Amniotic epithelial cell (primary cell): ENCODE measurements at regions not wholly inside any gene's neighbourhood (a gene's known extent, or its start where the extent isn't known, plus 50 kb on each side); places are given as distances from the start of the nearest gene placed in this dataset.

Experiments used
- DNase-seq: peaks from one replicate; pipeline ENCODE4 v3.0.0-alpha.2; 2010; ENCODE audit warnings: low read depth

DNA sequence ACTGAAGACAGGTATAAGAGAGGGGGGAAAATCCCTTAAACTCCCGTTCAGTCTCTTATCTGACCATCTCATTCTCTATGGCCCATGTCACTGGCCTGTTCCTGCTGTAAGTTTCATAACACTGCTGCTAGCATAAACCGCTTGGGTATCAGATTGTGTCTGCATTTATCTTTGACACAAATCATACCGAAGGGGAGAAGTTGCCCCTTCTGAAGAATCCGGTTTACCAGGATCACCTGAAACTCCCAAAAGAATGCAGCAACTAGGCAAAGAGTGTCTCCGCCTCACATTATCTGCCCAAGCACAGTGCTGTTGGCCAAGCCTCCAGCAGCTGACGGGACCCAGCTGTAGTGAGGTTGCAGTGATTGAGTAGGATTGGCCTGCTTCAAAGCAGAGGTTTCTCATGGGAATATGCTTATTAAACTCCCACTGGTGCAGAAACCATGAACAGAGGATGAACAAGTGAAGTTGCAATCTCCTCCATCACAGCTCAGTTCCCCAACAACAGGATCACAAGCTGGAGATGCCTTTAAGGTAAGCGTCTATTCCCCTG, 71.3 kb upstream of the PUDP start:
- no peak for DNase-seq

DNA sequence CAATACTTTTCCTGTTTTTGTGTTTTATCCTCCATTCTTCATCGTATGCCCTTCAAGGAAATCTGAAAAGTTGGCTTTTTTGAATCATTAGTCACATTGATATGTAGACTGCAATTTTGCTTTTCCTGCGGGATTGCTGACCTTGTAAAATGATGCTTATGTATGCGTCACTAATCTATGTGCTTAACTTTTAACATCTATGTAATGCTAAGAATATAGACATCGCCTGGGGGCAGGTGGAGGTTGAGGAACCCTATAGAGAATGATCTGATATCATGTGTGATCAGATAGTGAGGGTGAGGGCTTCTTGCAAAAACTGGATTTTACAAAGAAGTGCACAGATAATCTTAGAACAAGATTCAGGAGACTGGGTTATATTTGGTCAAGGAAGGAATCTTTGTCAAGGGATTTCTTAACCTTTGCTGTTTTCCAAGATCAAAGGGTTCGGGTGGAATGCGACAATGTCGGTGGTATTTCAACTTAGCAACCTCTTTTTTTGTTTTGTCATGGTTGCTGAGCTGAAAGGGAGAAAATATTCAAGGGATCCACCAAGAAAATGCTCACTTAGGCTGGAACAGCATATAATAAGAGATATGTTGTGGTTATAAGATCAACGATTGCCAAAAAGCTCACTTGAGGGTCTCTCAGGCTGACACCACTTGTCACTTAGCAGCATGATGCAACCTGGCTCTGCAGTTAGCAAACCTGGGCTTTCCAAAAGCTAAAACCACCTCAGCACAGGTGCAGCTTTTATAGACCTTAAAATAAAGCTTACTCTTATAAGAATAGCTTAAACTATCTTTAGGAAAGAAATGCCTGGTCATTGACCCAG, 70.6 kb upstream of the PUDP start:
- DNase-seq, result no peak

DNA sequence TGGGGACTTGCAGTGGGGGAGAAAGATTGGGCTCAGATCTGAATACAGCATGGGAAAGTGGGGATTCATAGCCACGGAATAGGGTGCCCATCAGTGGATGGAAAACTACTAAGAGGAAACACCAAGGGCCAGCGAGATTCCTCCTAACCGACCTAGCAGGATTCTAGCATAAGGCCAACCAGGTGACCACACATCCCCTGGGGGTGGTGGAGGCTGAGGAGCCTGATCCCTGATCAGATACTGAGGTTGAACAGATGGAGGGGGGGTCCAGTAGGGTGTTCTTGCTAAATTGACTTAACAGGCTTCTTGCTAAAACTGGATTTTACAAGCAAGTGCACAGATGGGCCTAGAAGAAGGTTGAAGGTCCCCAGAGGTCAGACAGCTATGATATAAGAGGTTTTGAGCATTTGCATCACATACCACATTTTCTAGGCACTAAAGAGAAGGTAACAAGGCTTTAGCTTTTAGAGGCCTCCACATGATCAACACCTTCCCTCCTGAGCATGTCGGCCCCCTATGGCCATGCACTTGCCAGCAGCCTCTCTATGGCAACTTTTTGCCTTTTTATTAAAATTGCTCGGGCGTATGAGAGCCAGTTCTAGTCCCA, 69.1 kb upstream of the PUDP start:
- DNase-seq, result no peak

DNA sequence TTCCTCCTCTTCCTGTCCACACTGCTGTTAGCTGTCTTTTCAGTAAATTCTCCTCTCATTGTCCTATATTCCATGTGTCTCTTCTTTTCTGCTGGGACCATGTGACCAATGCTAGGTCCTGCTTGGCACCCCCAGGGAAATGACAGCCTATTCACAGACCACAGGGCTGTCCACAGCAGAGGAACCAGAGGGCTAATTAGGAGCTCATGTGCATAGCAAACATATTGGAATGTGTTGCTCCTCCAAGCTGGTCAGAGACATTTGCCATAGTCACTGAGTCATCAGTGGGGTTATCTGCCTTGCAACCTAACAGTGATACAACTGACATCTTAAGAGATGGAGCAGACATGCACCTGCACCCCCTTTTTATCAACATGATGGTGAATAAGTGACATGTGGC, 67.9 kb upstream of the PUDP start:
- DNase-seq, result peak; percentile 4

DNA sequence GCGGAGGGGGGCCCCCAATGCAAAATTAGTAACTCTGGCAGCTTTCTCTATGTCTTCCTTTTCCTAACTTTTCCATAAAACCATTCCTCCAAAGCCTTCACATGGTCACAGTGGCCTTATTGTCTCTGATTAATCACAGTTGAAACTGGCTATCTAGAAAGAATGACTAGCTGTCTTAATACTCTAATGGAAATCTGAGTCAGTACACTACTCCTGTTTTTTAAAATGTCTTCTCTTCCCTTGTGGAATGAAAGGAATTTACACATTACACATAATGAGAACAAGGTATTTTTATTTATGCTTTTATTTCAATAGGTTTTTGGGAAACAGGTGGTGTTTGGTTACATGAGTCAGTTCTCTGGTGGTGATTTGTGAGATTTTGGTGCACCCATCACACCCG, 66.3 kb upstream of the PUDP start:
- no peak for DNase-seq

DNA sequence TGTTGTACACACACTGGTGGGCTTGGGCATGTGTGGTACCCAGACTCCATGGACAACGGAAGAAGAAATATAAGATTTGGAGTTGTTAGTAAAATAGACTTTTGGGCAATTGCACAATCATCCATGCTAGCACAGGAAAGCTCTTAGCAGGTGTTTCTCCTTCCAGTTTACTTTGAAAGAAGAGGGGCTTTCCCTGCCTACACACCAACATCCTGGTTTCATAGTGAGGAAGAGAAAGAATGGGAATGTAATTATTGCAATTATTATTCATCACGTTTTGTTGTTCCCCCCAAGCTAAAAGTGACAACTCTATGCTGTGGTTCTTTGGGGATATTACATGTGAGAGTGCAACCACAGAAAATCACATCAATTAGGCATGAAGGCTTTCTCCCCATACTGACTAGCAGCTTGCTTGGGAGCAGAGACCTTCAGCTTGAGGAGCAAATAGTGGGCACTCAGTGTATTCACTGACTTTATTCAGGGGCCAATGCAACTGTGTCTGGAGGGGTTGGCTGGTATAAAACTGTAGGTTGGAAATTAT, 57.2 kb upstream of the PUDP start:
- DNase-seq, result no peak

DNA sequence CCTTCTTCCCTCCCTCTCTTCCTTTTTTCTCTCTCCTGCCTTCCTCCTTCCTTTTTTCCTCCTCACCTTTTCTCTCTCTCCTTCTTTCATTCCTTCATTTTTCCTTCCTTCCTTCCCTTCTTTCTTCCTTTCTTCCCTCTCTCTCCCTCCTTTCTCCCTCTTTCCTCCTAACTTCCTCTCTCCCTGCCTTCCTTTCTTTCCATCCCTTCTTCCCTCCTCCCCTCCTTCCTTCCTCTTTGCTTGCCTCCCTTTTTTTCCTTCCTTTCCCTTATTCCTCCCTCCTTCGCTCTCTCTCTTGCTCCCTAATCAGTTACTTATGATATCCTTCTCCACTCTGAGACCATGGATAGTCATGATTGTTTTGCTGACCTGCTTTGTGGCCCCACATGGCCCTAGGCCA, 56.7 kb upstream of the PUDP start:
- no peak for DNase-seq

DNA sequence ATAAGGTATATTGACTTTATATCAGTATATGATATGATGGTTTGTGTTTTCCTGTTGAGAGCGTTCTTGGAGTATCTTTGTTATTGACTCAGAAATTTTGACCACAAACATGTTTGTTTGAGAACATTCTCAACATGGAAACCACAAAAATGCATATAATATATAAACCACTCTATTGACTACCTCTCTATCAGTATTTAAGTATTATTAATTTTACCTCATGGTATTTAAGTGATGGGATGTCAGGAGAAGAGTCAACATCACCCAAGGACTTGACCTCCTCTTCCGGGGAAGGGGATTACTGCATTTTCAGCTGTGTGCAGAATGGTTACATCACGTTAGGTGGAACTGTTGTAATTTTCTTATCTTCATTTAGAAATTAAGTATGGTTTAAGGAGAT, 54.3 kb upstream of the PUDP start:
- DNase-seq, result peak; percentile 46

DNA sequence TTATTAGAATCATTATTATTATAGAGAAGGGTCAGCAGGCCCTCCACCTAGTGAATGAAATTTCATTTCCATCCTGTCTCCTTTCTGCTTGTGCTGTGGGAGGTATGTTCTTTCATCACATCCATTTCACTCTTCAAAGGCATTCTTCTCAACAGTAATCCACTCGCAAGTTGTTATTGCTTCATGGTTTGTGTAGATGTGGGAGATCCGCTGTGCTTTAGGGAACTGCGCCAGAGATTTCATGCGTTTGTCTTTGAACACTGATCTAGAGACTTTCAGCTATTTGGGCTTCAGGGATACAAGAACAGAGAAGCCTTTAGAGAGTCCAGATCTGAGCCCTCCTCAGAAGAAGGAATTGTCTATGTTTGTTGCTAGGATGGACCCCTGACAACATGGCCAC, 53.5 kb upstream of the PUDP start:
- DNase-seq, result peak; percentile 79

DNA sequence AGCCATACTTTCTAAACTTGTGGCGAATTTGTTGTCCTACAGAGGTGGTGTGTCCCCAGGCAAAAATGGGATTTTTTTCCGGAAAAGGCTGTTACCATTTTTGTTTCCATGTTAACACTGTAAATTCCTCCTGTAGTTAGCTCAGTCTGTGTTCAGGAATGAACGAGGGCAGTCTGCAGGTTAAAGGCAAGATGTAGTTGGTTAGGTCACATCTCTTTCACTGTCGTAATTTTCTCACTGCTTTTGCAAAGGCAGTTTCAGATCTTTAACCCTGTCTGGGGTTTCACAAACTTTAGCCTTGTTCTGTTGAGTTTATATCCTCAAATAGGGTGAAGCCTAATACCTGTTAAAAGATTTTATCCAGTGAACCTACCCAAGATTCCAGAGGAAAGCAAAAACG, 50.5 kb upstream of the PUDP start:
- no peak for DNase-seq
